Gastrocnemius medialis (tissue), 4 donors: ENCODE measurements at regions not wholly inside any gene's neighbourhood (a gene's known extent, or its start where the extent isn't known, plus 50 kb on each side); places are given as distances from the start of the nearest gene placed in this dataset.
A peak's percentile ranks its signal among the peaks of the same experiment; 100 is the strongest.

ENCODE experiments used
- ATAC-seq, 2 donors: fragments of 150-250 bp; one replicate each; pipeline ENCODE4 v1.9.1; 2016
- DNase-seq, 2 donors: peaks; one replicate each; pipeline ENCODE4 v3.0.0-alpha.2; 2019
- H3K27ac ChIP-seq, 4 donors: fragments of 200-600 bp; sonication (generic); 1 replicate in 1 of 4; 2 replicates in 3 of 4; pipeline ENCODE4 v1.5.1; 2016 to 2018; ENCODE audit warnings: mild to moderate bottlenecking in 2 of 4, moderate library complexity in 1 of 4
- H3K27me3 ChIP-seq, 3 donors: fragments of 200-600 bp; sonication (generic) in 2 of 3; 1 replicate in 1 of 3; 2 replicates in 2 of 3; pipeline versions ENCODE4 v1.5.1 to v1.6.0; 2016 to 2019; ENCODE audit warnings: mild to moderate bottlenecking in 1 of 3, moderate library complexity in 1 of 3
- H3K36me3 ChIP-seq, 2 donors: fragments of 200-600 bp; sonication (generic) in 1 of 2; one replicate each; pipeline ENCODE4 v1.5.1; 2017 to 2018
- H3K4me1 ChIP-seq, 2 donors: fragments of 200-600 bp; sonication (generic) in 1 of 2; one replicate each; pipeline ENCODE4 v1.5.1; 2016 to 2017; ENCODE audit warnings: mild to moderate bottlenecking in 2 of 2
- H3K4me3 ChIP-seq, 4 donors: fragments of 200-600 bp; sonication (generic) in 3 of 4; 1 replicate in 1 of 4; 2 replicates in 3 of 4; pipeline ENCODE4 v1.5.1; 2016 to 2019; ENCODE audit warnings: mild to moderate bottlenecking in 2 of 4
- H3K9me3 ChIP-seq, 3 donors: fragments of 200-600 bp; sonication (generic) in 2 of 3; 1 replicate in 1 of 3; 2 replicates in 2 of 3; pipeline ENCODE4 v1.5.1; 2016 to 2019
- CTCF ChIP-seq, 5 experiments: fragments of 450-650 bp in 3 of 5; fragments of 200-600 bp in 2 of 5; sonication (generic) in 2 of 5; IDR thresholded peaks in 4 of 5; conservative IDR thresholded peaks in 1 of 5; 1 replicate in 4 of 5; 2 replicates in 1 of 5; pipeline ENCODE4 v1.5.1; 2016 to 2019; ENCODE audit warnings: antibody characterized with exemption in 5 of 5, mild to moderate bottlenecking in 3 of 5, moderate library complexity in 3 of 5
- POLR2A ChIP-seq, 2 donors: fragments of 450-650 bp; IDR thresholded peaks; one replicate each; pipeline ENCODE4 v1.6.1; 2017; ENCODE audit warnings: antibody characterized with exemption in 2 of 2, mild to moderate bottlenecking in 2 of 2, moderate library complexity in 2 of 2
- in situ Hi-C, 4 donors: fragments of 200-750 bp; cut with MboI; loops; one replicate each; pipeline versions ENCODE4 v1.15.0 to v1.8.0; 2017; ENCODE audit warnings: low sequenced_read_pairs in 4 of 4
- intact Hi-C: fragments of 100-400 bp; cut with DNase I; formaldehyde crosslinking; loops from one replicate; pipeline ENCODE4 v1.15.1; 2023; ENCODE audit warnings: low total_unique reads

- in situ Hi-C loops (no loop called here), intact Hi-C loops (loop anchor here (10.0 kb wide), 1 partner anchor 484 kb away; no protein-coding TSS in a partner anchor)
- TF ChIP-seq CTCF (IDR thresholded peaks at IDR 0.05 in 4 of 5, conservative IDR thresholded peaks at IDR 0.05 in 1 of 5) (no peak), POLR2A (IDR thresholded peaks at IDR 0.05) (no peak)
- Histone ChIP-seq H3K4me1 (peaks cover 29 to 31% of the 10 kb centered on the region in 2 donors), H3K27me3 (no peaks in the 10 kb centered on the region), H3K4me3 (no peak overlapping the region), H3K9me3 (no peaks in the 10 kb centered on the region), H3K36me3 (no peaks in the 10 kb centered on the region), H3K27ac (no peak overlapping the region)
- no peak for ATAC-seq
- no peak for DNase-seq
These were observed 159.5 kb downstream of the ACKR3 start for GRCh38 chr2:236728916-236729670.

- ATAC-seq, result peak; percentile 42 to 49
- no peaks in the 10 kb centered on the region for H3K36me3 ChIP-seq
- H3K27me3 ChIP-seq, result no peaks in the 10 kb centered on the region
- H3K9me3 ChIP-seq, result no peaks in the 10 kb centered on the region
- peak overlapping the region; percentile 89 to 92 (median 90) for H3K27ac ChIP-seq
- H3K4me1 ChIP-seq, result peaks cover 29 to 31% of the 10 kb centered on the region in 2 donors
- DNase-seq, result peak; percentile 66 to 89
- no peak for TF ChIP-seq CTCF (IDR thresholded peaks at IDR 0.05 in 4 of 5, conservative IDR thresholded peaks at IDR 0.05 in 1 of 5)
- no peak for TF ChIP-seq POLR2A (IDR thresholded peaks at IDR 0.05)
- intact Hi-C loops (loop anchor here (5.0 kb wide), 2 partner anchors 163 to 357 kb away; partner anchors contain the start of genes ACKR3 and COPS8), in situ Hi-C loops (no loop called here)
- H3K4me3 ChIP-seq, result no peak overlapping the region
These were observed 160.8 kb downstream of the ACKR3 start for GRCh38 chr2:236730393-236730792.

DNA sequence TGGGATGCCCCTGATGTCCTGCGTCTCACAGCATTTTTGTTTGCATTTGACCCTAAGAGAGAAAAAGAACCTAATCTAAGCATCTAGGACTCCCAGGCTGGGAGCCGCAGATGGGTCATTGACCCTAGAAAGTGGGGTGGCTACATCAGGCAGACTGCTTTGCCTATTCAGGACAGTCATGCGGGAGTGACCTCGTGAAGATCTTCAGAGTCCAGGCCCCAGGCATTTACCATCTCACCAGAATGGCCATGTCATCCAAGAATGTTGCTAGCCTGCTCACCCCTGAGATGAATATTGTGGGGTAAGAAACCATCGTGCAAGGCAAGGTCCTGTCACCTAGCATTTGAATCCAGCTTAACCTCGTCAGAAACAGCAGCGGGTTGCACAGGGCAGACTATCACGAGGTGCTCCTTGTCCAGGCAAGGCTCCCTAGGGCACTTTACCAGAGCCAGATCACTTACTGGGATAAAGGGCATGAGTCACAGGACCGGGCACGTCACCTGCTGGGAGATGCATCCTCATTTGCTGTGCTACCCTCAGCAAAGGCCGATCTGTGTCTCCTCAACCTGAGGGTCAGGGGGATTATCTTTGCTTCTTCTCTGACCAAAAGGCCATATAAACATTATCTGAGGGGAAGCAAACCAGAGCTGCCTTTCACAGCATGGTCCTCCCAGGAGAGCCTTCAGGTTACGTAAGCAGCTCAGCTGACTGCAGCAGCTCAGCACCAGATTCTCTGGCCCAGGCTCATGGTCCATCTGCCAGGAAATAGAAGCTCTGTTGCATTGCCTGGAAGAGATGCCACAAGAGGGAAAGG is 162.3 kb downstream of the ACKR3 start:
- in situ Hi-C loops (no loop called here), intact Hi-C loops (loop anchor here (1.0 to 5.0 kb wide), 6 partner anchors 21 to 355 kb away; partner anchors contain the start of genes ACKR3 and COPS8)
- no peaks in the 10 kb centered on the region for H3K9me3 ChIP-seq
- H3K4me1 ChIP-seq, result peaks cover 29 to 31% of the 10 kb centered on the region in 2 donors
- ATAC-seq, result peak; percentile 93 to 95
- DNase-seq, result peak; percentile 85 to 96
- H3K4me3 ChIP-seq, result peak overlapping the region in 1 of 4 donors; percentile 16
- H3K27ac ChIP-seq, result peak overlapping the region; percentile 89 to 92 (median 90)
- TF ChIP-seq POLR2A (IDR thresholded peaks at IDR 0.05) (no peak), CTCF (IDR thresholded peaks at IDR 0.05 in 4 of 5, conservative IDR thresholded peaks at IDR 0.05 in 1 of 5) (peak in 1 of 5 experiments; percentile 15)
- H3K36me3 ChIP-seq, result no peaks in the 10 kb centered on the region
- H3K27me3 ChIP-seq, result no peaks in the 10 kb centered on the region

DNA sequence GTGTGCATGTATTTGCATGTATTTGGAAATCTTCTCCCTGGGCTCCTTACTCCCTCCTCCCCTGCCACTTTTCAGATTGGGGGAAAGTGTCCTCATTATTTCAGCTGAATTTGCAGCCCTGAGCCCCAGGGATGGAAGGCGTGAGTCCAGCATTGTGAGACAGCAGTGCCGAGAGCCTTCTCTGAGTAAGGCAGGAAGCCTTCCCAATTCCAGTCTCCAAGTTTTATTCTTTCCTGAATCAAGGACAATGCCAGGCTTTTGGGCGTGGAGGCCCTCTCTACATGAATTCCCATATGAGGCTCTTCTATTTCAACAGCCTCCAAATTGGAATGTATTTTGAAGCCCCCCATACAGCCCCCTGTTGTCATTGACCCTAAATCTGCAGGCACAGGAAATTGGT is 163.5 kb downstream of the ACKR3 start:
- Histone ChIP-seq H3K27me3 (no peaks in the 10 kb centered on the region), H3K36me3 (no peaks in the 10 kb centered on the region), H3K27ac (peak overlapping the region; percentile 89 to 92 (median 90)), H3K4me3 (no peak overlapping the region), H3K4me1 (peaks cover 29 to 31% of the 10 kb centered on the region in 2 donors), H3K9me3 (no peaks in the 10 kb centered on the region)
- intact Hi-C loops, result loop anchor here (2.0 to 5.0 kb wide), 3 partner anchors 138 to 354 kb away; partner anchors contain the start of genes ACKR3 and COPS8
- in situ Hi-C loops, result no loop called here
- TF ChIP-seq POLR2A (IDR thresholded peaks at IDR 0.05), result no peak
- TF ChIP-seq CTCF (IDR thresholded peaks at IDR 0.05 in 4 of 5, conservative IDR thresholded peaks at IDR 0.05 in 1 of 5), result no peak
- ATAC-seq (no peak), DNase-seq (no peak)
